IMR-90 (cell line): ENCODE measurements at regions not wholly inside any gene's neighbourhood (a gene's known extent, or its start where the extent isn't known, plus 50 kb on each side); places are given as distances from the start of the nearest gene placed in this dataset.

Experiments
- ATAC-seq: fragments of 200-7000 bp; cut with Tn5 transposase; 2 replicates; pipeline ENCODE4 v1.9.1; 2020; ENCODE audit warnings: low read depth, mild to moderate bottlenecking, moderate library complexity
- BruUV-seq: library from RNA; stranded (reverse); fragments of 400-500 nt; replicated peaks from 2 replicates; lab custom pipeline; 2021; lab: Mats Ljungman, UMichigan
- CTCF ChIA-PET: fragments of 300-600 bp; formaldehyde crosslinking; extraction: SDS; loops from one replicate; lab custom pipeline; 2021; ENCODE audit warnings: antibody characterized with exemption; lab: Yijun Ruan, JAX
- POLR2A ChIA-PET: fragments of 300-600 bp; sonication (Branson Sonifier 250); formaldehyde crosslinking; loops from one replicate; lab custom pipeline; 2022; ENCODE audit warnings: antibody characterized with exemption; ENCODE audit not compliant: unreplicated experiment; lab: Charles Lee
- DNase-seq: peaks from one replicate; pipeline ENCODE4 v3.0.0; 2013
- H2AFZ ChIP-seq: replicated peaks from 2 replicates; pipeline ENCODE3; 2013; ENCODE audit warnings: low read length, mild to moderate bottlenecking; ENCODE audit not compliant: poor library complexity
- H2AK5ac ChIP-seq: 2 replicates; pipeline ENCODE4 v1.6.1; 2013; ENCODE audit warnings: low read depth, low read length, inconsistent platforms
- H2AK9ac ChIP-seq: replicated peaks from 2 replicates; pipeline ENCODE3; 2013; ENCODE audit warnings: mild to moderate bottlenecking, low read depth, low read length, moderate library complexity; ENCODE audit not compliant: poor library complexity
- H2BK120ac ChIP-seq: 2 replicates; pipeline ENCODE4 v1.6.1; 2013; ENCODE audit warnings: low read depth, low read length, inconsistent platforms
- H2BK15ac ChIP-seq: 3 replicates; pipeline ENCODE4 v1.6.1; 2013; ENCODE audit warnings: low read depth, low read length, inconsistent platforms
- H2BK20ac ChIP-seq: 2 replicates; pipeline ENCODE4 v1.6.1; 2013; ENCODE audit warnings: low read depth, mild to moderate bottlenecking, inconsistent platforms, low read length, moderate library complexity
- H2BK5ac ChIP-seq: 2 replicates; pipeline ENCODE4 v1.6.1; 2013; ENCODE audit warnings: mild to moderate bottlenecking, low read depth, low read length, inconsistent platforms; ENCODE audit not compliant: poor library complexity, severe bottlenecking
- H3K14ac ChIP-seq: replicated peaks from 2 replicates; pipeline ENCODE4 v1.6.1; 2013; ENCODE audit warnings: low read depth, low read length, inconsistent platforms
- H3K18ac ChIP-seq: 2 replicates; pipeline ENCODE4 v1.6.1; 2013; ENCODE audit warnings: low read depth, low read length, control low read depth
- H3K23ac ChIP-seq: 2 replicates; pipeline ENCODE4 v1.6.1; 2013; ENCODE audit warnings: low read depth, low read length, inconsistent platforms
- H3K27ac ChIP-seq: 2 replicates; pipeline ENCODE4 v1.5.1; 2013; ENCODE audit warnings: mild to moderate bottlenecking, control low read depth, low read length; ENCODE audit not compliant: insufficient read depth
- H3K27me3 ChIP-seq: 2 replicates; pipeline ENCODE4 v1.6.1; 2013; ENCODE audit warnings: low read length; ENCODE audit not compliant: control insufficient read depth, insufficient read depth
- H3K36me3 ChIP-seq: 2 replicates; pipeline ENCODE4 v1.6.1; 2013; ENCODE audit warnings: low read length, mixed read lengths; ENCODE audit not compliant: control insufficient read depth, insufficient read depth
- H3K4ac ChIP-seq: 2 replicates; pipeline ENCODE4 v1.6.1; 2013; ENCODE audit warnings: low read depth, low read length, inconsistent platforms
- H3K4me1 ChIP-seq: 2 replicates; pipeline ENCODE4 v1.6.1; 2013; ENCODE audit warnings: low read length, mixed read lengths; ENCODE audit not compliant: control insufficient read depth, insufficient read depth
- H3K4me2 ChIP-seq: 2 replicates; pipeline ENCODE4 v1.6.1; 2013; ENCODE audit warnings: low read depth, mild to moderate bottlenecking, control low read depth, low read length, moderate library complexity
- H3K4me3 ChIP-seq: 2 replicates; pipeline ENCODE4 v1.5.1; 2013; ENCODE audit warnings: low read depth, mild to moderate bottlenecking, control low read depth, low read length, moderate library complexity; ENCODE audit not compliant: insufficient read depth
- H3K56ac ChIP-seq: 2 replicates; pipeline ENCODE4 v1.6.1; 2013; ENCODE audit warnings: low read length, inconsistent platforms; ENCODE audit not compliant: insufficient read depth; ENCODE audit errors: extremely low read depth
- H3K79me1 ChIP-seq, 2 experiments: 2 replicates each; pipeline ENCODE4 v1.6.1; 2013; ENCODE audit warnings: low read length in 2 of 2, inconsistent platforms in 1 of 2, low read depth in 1 of 2
- H3K9ac ChIP-seq: 2 replicates; pipeline ENCODE4 v1.6.1; 2013; ENCODE audit warnings: low read depth, low read length, control low read depth
- H3K9me1 ChIP-seq: 2 replicates; pipeline ENCODE4 v1.6.1; 2013; ENCODE audit warnings: low read length, inconsistent platforms; ENCODE audit not compliant: insufficient read depth
- H3K9me3 ChIP-seq: 2 replicates; pipeline ENCODE4 v1.6.1; 2013; ENCODE audit warnings: low read length; ENCODE audit not compliant: control insufficient read depth, insufficient read depth
- H4K20me1 ChIP-seq: 2 replicates; pipeline ENCODE4 v1.6.1; 2013; ENCODE audit warnings: low read length, inconsistent platforms; ENCODE audit not compliant: insufficient read depth
- H4K5ac ChIP-seq: 2 replicates; pipeline ENCODE4 v1.6.1; 2013; ENCODE audit warnings: mild to moderate bottlenecking, low read depth, low read length, control low read depth
- H4K8ac ChIP-seq, 2 experiments: 2 replicates each; pipeline ENCODE4 v1.6.1; 2013; ENCODE audit warnings: low read depth in 2 of 2, low read length in 2 of 2, control low read depth in 1 of 2, inconsistent platforms in 1 of 2
- H4K91ac ChIP-seq: 2 replicates; pipeline ENCODE4 v1.6.1; 2013; ENCODE audit warnings: low read depth, low read length, inconsistent platforms; ENCODE audit not compliant: insufficient read depth
- BHLHE40 ChIP-seq: fragments of 150-350 bp; IDR thresholded peaks from 2 replicates; pipeline ENCODE4 v1.6.1; 2016; ENCODE audit warnings: mild to moderate bottlenecking, low read depth, low read length
- CEBPB ChIP-seq: IDR thresholded peaks from 2 replicates; pipeline ENCODE4 v1.6.1; 2012; ENCODE audit warnings: low read depth, low read length, improper control_type of control experiment
- CHD1 ChIP-seq: IDR thresholded peaks from 2 replicates; pipeline ENCODE4 v1.6.1; 2012; ENCODE audit warnings: low read depth, low read length, improper control_type of control experiment
- CTCF ChIP-seq: conservative IDR thresholded peaks from 2 replicates; pipeline ENCODE4 v1.5.1; 2012; ENCODE audit warnings: mild to moderate bottlenecking, low read depth, low read length, improper control_type of control experiment
- ELK1 ChIP-seq: fragments of 150-350 bp; IDR thresholded peaks from 2 replicates; pipeline ENCODE4 v1.6.1; 2016; ENCODE audit warnings: low read depth, mild to moderate bottlenecking, low read length, moderate library complexity, borderline replicate concordance
- FOS ChIP-seq: fragments of 150-350 bp; IDR thresholded peaks from 2 replicates; pipeline ENCODE4 v1.6.1; 2016; ENCODE audit warnings: low read depth, low read length
- MAFK ChIP-seq: IDR thresholded peaks from 2 replicates; pipeline ENCODE4 v1.6.1; 2012; ENCODE audit warnings: low read depth, low read length, improper control_type of control experiment
- MAZ ChIP-seq: IDR thresholded peaks from 2 replicates; pipeline ENCODE4 v1.6.1; 2012; ENCODE audit warnings: low read depth, mild to moderate bottlenecking, low read length, improper control_type of control experiment, moderate library complexity, borderline replicate concordance
- MXI1 ChIP-seq: IDR thresholded peaks from 2 replicates; pipeline ENCODE4 v1.6.1; 2012; ENCODE audit warnings: low read depth, mild to moderate bottlenecking, low read length, moderate library complexity, borderline replicate concordance
- NFE2L2 ChIP-seq: fragments of 150-350 bp; IDR thresholded peaks from 2 replicates; pipeline ENCODE4 v1.6.1; 2016; ENCODE audit warnings: low read depth, mild to moderate bottlenecking, low read length
- POLR2A ChIP-seq: IDR thresholded peaks from 2 replicates; pipeline ENCODE4 v1.6.1; 2012; ENCODE audit warnings: mild to moderate bottlenecking, low read depth, low read length
- RAD21 ChIP-seq: IDR thresholded peaks from 2 replicates; pipeline ENCODE4 v1.6.1; 2012; ENCODE audit warnings: low read length, improper control_type of control experiment
- RCOR1 ChIP-seq: IDR thresholded peaks from 2 replicates; pipeline ENCODE4 v1.6.1; 2012; ENCODE audit warnings: mild to moderate bottlenecking, low read length, improper control_type of control experiment; ENCODE audit not compliant: insufficient replicate concordance
- RFX5 ChIP-seq: IDR thresholded peaks from 2 replicates; pipeline ENCODE4 v1.8.0; 2012; ENCODE audit warnings: low read depth, mild to moderate bottlenecking, low read length, moderate library complexity
- SMC3 ChIP-seq: fragments of 150-350 bp; IDR thresholded peaks from 2 replicates; pipeline ENCODE4 v1.6.1; 2016; ENCODE audit warnings: low read depth, mild to moderate bottlenecking, antibody characterized with exemption, low read length, moderate library complexity
- USF2 ChIP-seq: fragments of 150-350 bp; IDR thresholded peaks from 2 replicates; pipeline ENCODE4 v1.6.1; 2017; ENCODE audit warnings: mild to moderate bottlenecking, antibody characterized with exemption, low read length, low read depth
- WGBS, 2 experiments: methylation state at CpG; one replicate each; pipeline versions ENCODE4 v1.1.5 to v1.1.7; 2013; ENCODE audit warnings: missing lambda C conversion rate in 2 of 2; ENCODE audit not compliant: insufficient read length in 1 of 2; ENCODE audit errors: extremely low coverage in 2 of 2; 5-methylcytosine and 5-hydroxymethylcytosine counted together
- dilution Hi-C: fragments of 300-500 bp; cut with HindIII; formaldehyde crosslinking; loops from one replicate; pipeline ENCODE4 v1.14.3; 2018; ENCODE audit warnings: low sequenced_read_pairs; ENCODE audit not compliant: unreplicated experiment
- in situ Hi-C: fragments of 300-500 bp; cut with MboI; formaldehyde crosslinking; loops from 3 replicates; pipeline ENCODE4 v1.14.3; 2019; ENCODE audit warnings: low sequenced_read_pairs, inconsistent platforms, mixed read lengths
- intact Hi-C: fragments of 100-400 bp; cut with micrococcal nuclease; formaldehyde crosslinking; loops from 2 replicates; pipeline ENCODE4 v1.10.0; 2022

DNA sequence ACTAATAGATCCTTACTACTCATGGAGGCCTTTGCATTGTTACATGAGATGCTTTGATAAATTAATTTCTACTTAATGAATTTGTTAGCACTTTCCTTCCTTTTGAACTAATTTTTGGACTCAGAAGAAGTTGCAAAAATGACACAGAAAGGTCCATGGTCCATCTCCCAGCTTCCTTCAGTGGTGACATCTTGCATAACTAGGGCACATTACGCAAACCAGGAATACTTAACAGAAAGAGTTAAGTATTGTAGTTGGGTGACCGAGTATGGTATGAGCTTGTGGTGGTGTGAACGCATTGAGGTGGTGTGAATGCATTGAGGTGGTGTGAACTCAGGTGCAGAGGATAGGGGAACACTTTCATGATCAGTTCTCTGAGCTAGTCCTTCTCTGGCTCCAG lies 151.1 kb upstream of the TWIST2 start:
- no peak overlapping the region for H4K5ac ChIP-seq
- H2BK120ac ChIP-seq: no peak overlapping the region
- no peak overlapping the region for H3K18ac ChIP-seq
- H3K9me3 ChIP-seq: no peaks in the 10 kb centered on the region
- H3K4me3 ChIP-seq: no peak overlapping the region
- no peaks in the 10 kb centered on the region for H3K36me3 ChIP-seq
- DNase-seq: no peak
- no peak overlapping the region for H2AK5ac ChIP-seq
- no peak overlapping the region for H2BK15ac ChIP-seq
- no peaks in the 10 kb centered on the region for H3K27me3 ChIP-seq
- no peak overlapping the region for H2BK20ac ChIP-seq
- H3K9me1 ChIP-seq: peaks cover 3% of the 10 kb centered on the region; the same call in 1 of the 2 replicates
- BruUV-seq: no TSS peak
- H3K9ac ChIP-seq: no peak overlapping the region
- ATAC-seq: no peak
- no peak overlapping the region for H3K23ac ChIP-seq
- H2AFZ ChIP-seq: no peak overlapping the region
- no peak for TF ChIP-seq MAZ
- TF ChIP-seq FOS: no peak
- no peak for TF ChIP-seq NFE2L2
- no peak for TF ChIP-seq RCOR1
- no peak for TF ChIP-seq CTCF
- no peak for TF ChIP-seq RAD21
- no peak for TF ChIP-seq BHLHE40
- no peak for TF ChIP-seq MAFK
- no peak for TF ChIP-seq SMC3
- no peak for TF ChIP-seq ELK1
- TF ChIP-seq POLR2A: no peak
- TF ChIP-seq RFX5: no peak
- TF ChIP-seq MXI1: no peak
- no peak for TF ChIP-seq USF2
- TF ChIP-seq CHD1: no peak
- TF ChIP-seq CEBPB: no peak
- POLR2A ChIA-PET: no interaction called here
- in situ Hi-C loops (no loop called here), intact Hi-C loops (no loop called here), dilution Hi-C loops (no loop called here)
- no peaks in the 10 kb centered on the region for H4K20me1 ChIP-seq
- H3K56ac ChIP-seq: no peak overlapping the region
- CTCF ChIA-PET: interaction anchor here (1.6 kb wide), 1 partner anchor 11 kb away, joined by 3 read pairs; no protein-coding TSS in a partner anchor
- no peak overlapping the region for H3K4me2 ChIP-seq
- H3K79me1 ChIP-seq: no peaks in the 10 kb centered on the region
- no CpG with 5 or more reads among the region's 3 CpGs for WGBS, 2 experiments
- H3K27ac ChIP-seq: no peak overlapping the region
- H4K8ac ChIP-seq: no peak overlapping the region
- no peak overlapping the region for H4K91ac ChIP-seq
- H3K14ac ChIP-seq: no peak overlapping the region
- H2AK9ac ChIP-seq: no peak overlapping the region
- peaks cover 8% of the 10 kb centered on the region; the same call in 1 of the 2 replicates for H3K4me1 ChIP-seq
- no peak overlapping the region for H2BK5ac ChIP-seq
- H3K4ac ChIP-seq: no peak overlapping the region
